CD14-positive monocyte (primary cell): ENCODE measurements at regions not wholly inside any gene's neighbourhood (a gene's known extent, or its start where the extent isn't known, plus 50 kb on each side); places are given as distances from the start of the nearest gene placed in this dataset.

Source experiments
- DNase-seq, 3 donors: peaks; one replicate each; pipeline ENCODE4 v3.0.0-alpha.2; 2011 to 2022
- H2AFZ ChIP-seq: 2 replicates; pipeline ENCODE4 v1.6.0; 2012; ENCODE audit warnings: mild to moderate bottlenecking, low read depth, low read length, inconsistent platforms; ENCODE audit not compliant: insufficient read depth, poor library complexity, severe bottlenecking
- H3K27ac ChIP-seq, 2 donors: 1 replicate in 1 of 2; 2 replicates in 1 of 2; pipeline ENCODE4 v1.5.1; 2012 to 2013; ENCODE audit warnings: low read length in 2 of 2, control low read depth in 1 of 2, inconsistent platforms in 1 of 2, low read depth in 1 of 2, mild to moderate bottlenecking in 1 of 2
- H3K27me3 ChIP-seq, 2 donors: one replicate each; pipeline versions ENCODE4 v1.6.0 to v1.6.1; 2011 to 2013; ENCODE audit warnings: low read length in 2 of 2; ENCODE audit not compliant: control insufficient read depth in 2 of 2, insufficient read depth in 2 of 2
- H3K36me3 ChIP-seq, 2 donors: replicated peaks in 1 of 2; 1 replicate in 1 of 2; 2 replicates in 1 of 2; pipeline versions ENCODE4 v1.5.1 to v1.6.1; 2012 to 2013; ENCODE audit warnings: low read length in 2 of 2, control low read depth in 1 of 2, inconsistent platforms in 1 of 2, mild to moderate bottlenecking in 1 of 2; ENCODE audit not compliant: insufficient read depth in 2 of 2, control insufficient read depth in 1 of 2
- H3K4me1 ChIP-seq, 2 donors: 1 replicate in 1 of 2; 2 replicates in 1 of 2; pipeline versions ENCODE4 v1.5.1 to v1.6.1; 2012 to 2013; ENCODE audit warnings: low read length in 2 of 2, control low read depth in 1 of 2, inconsistent platforms in 1 of 2, mild to moderate bottlenecking in 1 of 2, moderate library complexity in 1 of 2; ENCODE audit not compliant: insufficient read depth in 2 of 2, control insufficient read depth in 1 of 2
- H3K4me2 ChIP-seq: replicated peaks from 2 replicates; pipeline ENCODE3; 2012; ENCODE audit warnings: low read length, moderate library complexity, mild to moderate bottlenecking; ENCODE audit not compliant: poor library complexity, severe bottlenecking; ENCODE audit errors: extremely low read depth
- H3K4me3 ChIP-seq, 3 experiments: fragments of 200-600 bp in 1 of 3; sonication (generic) in 1 of 3; replicated peaks in 1 of 3; 1 replicate in 2 of 3; 2 replicates in 1 of 3; pipeline ENCODE4 v1.5.1; 2011 to 2013; ENCODE audit warnings: low read length in 3 of 3, mild to moderate bottlenecking in 3 of 3, control low read depth in 2 of 3, low read depth in 2 of 3, inconsistent platforms in 1 of 3, moderate library complexity in 1 of 3
- H3K79me2 ChIP-seq: 2 replicates; pipeline ENCODE4 v1.6.0; 2012; ENCODE audit warnings: mild to moderate bottlenecking, control low read depth, inconsistent platforms, low read length, moderate library complexity; ENCODE audit not compliant: insufficient read depth
- H3K9ac ChIP-seq: 2 replicates; pipeline ENCODE4 v1.6.0; 2017; ENCODE audit warnings: low read length, mild to moderate bottlenecking; ENCODE audit not compliant: insufficient read depth, poor library complexity, severe bottlenecking
- H3K9me3 ChIP-seq, 2 donors: replicated peaks in 1 of 2; 1 replicate in 1 of 2; 2 replicates in 1 of 2; pipeline versions ENCODE4 v1.5.1 to v1.6.1; 2012 to 2013; ENCODE audit warnings: low read length in 2 of 2, control low read depth in 1 of 2; ENCODE audit not compliant: control insufficient read depth in 1 of 2, insufficient read depth in 1 of 2
- H4K20me1 ChIP-seq: 2 replicates; pipeline ENCODE4 v1.6.0; 2012; ENCODE audit warnings: mild to moderate bottlenecking, low read length, control low read depth, moderate library complexity; ENCODE audit not compliant: insufficient read depth
- H3K27ac Mint-ChIP-seq, 7 donors: one replicate each; pipeline ENCODE4 v1.8.0; 2020; ENCODE audit warnings: mild to moderate bottlenecking in 7 of 7, mixed read lengths in 7 of 7, moderate library complexity in 6 of 7, inconsistent platforms in 2 of 7
- H3K27me3 Mint-ChIP-seq, 3 donors: one replicate each; pipeline ENCODE4 v1.8.0; 2021 to 2022; ENCODE audit warnings: low read depth in 3 of 3, mild to moderate bottlenecking in 3 of 3, mixed read lengths in 3 of 3, moderate library complexity in 3 of 3, inconsistent platforms in 1 of 3
- H3K36me3 Mint-ChIP-seq, 2 donors: one replicate each; pipeline ENCODE4 v1.8.0; 2020; ENCODE audit warnings: mixed read lengths in 2 of 2, inconsistent platforms in 1 of 2, mild to moderate bottlenecking in 1 of 2
- H3K4me1 Mint-ChIP-seq: one replicate; pipeline ENCODE4 v1.8.0; 2020; ENCODE audit warnings: mild to moderate bottlenecking, mixed read lengths
- H3K4me3 Mint-ChIP-seq, 2 donors: one replicate each; pipeline ENCODE4 v1.8.0; 2020; ENCODE audit warnings: mild to moderate bottlenecking in 2 of 2, mixed read lengths in 2 of 2, moderate library complexity in 1 of 2
- H3K9me3 Mint-ChIP-seq, 7 donors: one replicate each; pipeline ENCODE4 v1.8.0; 2020 to 2022; ENCODE audit warnings: mixed read lengths in 7 of 7, mild to moderate bottlenecking in 6 of 7, moderate library complexity in 6 of 7, inconsistent platforms in 2 of 7
- CTCF ChIP-seq: fragments of 200-600 bp; IDR thresholded peaks from one replicate; pipeline ENCODE4 v1.8.0; 2022; ENCODE audit warnings: antibody characterized with exemption, mild to moderate bottlenecking
- WGBS: methylation state at CpG from one replicate; pipeline ENCODE4 v1.1.5; 2013; ENCODE audit warnings: missing lambda C conversion rate; ENCODE audit not compliant: insufficient coverage; 5-methylcytosine and 5-hydroxymethylcytosine counted together
- intact Hi-C, 2 donors: fragments of 100-400 bp; cut with micrococcal nuclease; formaldehyde crosslinking; loops; one replicate each; pipeline versions ENCODE4 v1.15.0 to v1.15.1; 2023

- Histone ChIP-seq H2AFZ (no peak overlapping the region), H3K36me3 (no peaks in the 10 kb centered on the region), H3K4me1 (no peaks in the 10 kb centered on the region), H3K9me3 (peaks cover 0 to 4% of the 10 kb centered on the region in 2 donors), H3K9ac (no peak overlapping the region), H3K27ac (no peak overlapping the region), H3K79me2 (no peaks in the 10 kb centered on the region), H3K4me2 (no peak overlapping the region), H3K27me3 (no peaks in the 10 kb centered on the region), H3K4me3 (no peak overlapping the region), H4K20me1 (no peaks in the 10 kb centered on the region)
- Mint-ChIP-seq H3K4me3 (no peak overlapping the region), H3K27ac (no peak overlapping the region), H3K27me3 (no peaks in the 10 kb centered on the region), H3K36me3 (no peaks in the 10 kb centered on the region), H3K4me1 (no peaks in the 10 kb centered on the region), H3K9me3 (peaks cover 2 to 9% (median 5%) of the 10 kb centered on the region in 7 donors)
- WGBS = no CpG with 5 or more reads among the region's 2 CpGs
- intact Hi-C loops = no loop called here
- DNase-seq = no peak
- no peak for TF ChIP-seq CTCF
These were observed 145.3 kb downstream of the POSTN start for GRCh38 chr13:37453246-37453645.

GRCh38 chr13:37450276-37450675 is 148.3 kb downstream of the POSTN start:
- Mint-ChIP-seq H3K4me1 (no peaks in the 10 kb centered on the region), H3K27ac (no peak overlapping the region), H3K36me3 (no peaks in the 10 kb centered on the region), H3K9me3 (peaks cover 0 to 10% (median 7%) of the 10 kb centered on the region in 7 donors), H3K27me3 (no peaks in the 10 kb centered on the region), H3K4me3 (no peak overlapping the region)
- DNase-seq = no peak
- Histone ChIP-seq H3K27me3 (no peaks in the 10 kb centered on the region), H3K36me3 (no peaks in the 10 kb centered on the region), H3K4me1 (no peaks in the 10 kb centered on the region), H3K27ac (no peak overlapping the region), H2AFZ (no peak overlapping the region), H3K9ac (no peak overlapping the region), H3K4me2 (no peak overlapping the region), H3K9me3 (peaks cover 3 to 9% of the 10 kb centered on the region in 2 donors), H3K79me2 (no peaks in the 10 kb centered on the region), H4K20me1 (no peaks in the 10 kb centered on the region), H3K4me3 (no peak overlapping the region)
- intact Hi-C loops = no loop called here
- TF ChIP-seq CTCF = no peak
- WGBS = no CpG with 5 or more reads among the region's 2 CpGs
